ENCODE measurements at regions not wholly inside any gene's neighbourhood (a gene's known extent, or its start where the extent isn't known, plus 50 kb on each side); places are given as distances from the start of the nearest gene placed in this dataset.

- no peak for TF ChIP-seq EZH2 (optimal IDR thresholded peaks at IDR 0.05; ENCODE audit: low read depth, low read length)
- no peak for TF ChIP-seq CTCF (IDR thresholded peaks at IDR 0.05; ENCODE audit: low read length)
- no peak for TF ChIP-seq EZH2phosphoT487 (IDR thresholded peaks at IDR 0.05; ENCODE audit: low read length)
These were observed 113.8 kb upstream of the CACUL1 start for GRCh38 chr10:118868589-118868988.
